Activated T-cell treated with anti-CD3 and anti-CD28 coated beads for 4 hours (primary cell): ENCODE measurements at regions not wholly inside any gene's neighbourhood (a gene's known extent, or its start where the extent isn't known, plus 50 kb on each side); places are given as distances from the start of the nearest gene placed in this dataset.
"Not testable (repeated sequence)": the region's sequence is repeated elsewhere in the genome, so short reads cannot be mapped to it uniquely, and the experiment has no call there.

ENCODE experiments used
- DNase-seq: peaks from one replicate; pipeline ENCODE4 v3.0.0-alpha.2; 2020

- no peak for DNase-seq
These were observed 1037.8 kb downstream of the NR2F1-AS1 start for GRCh38 chr5:92543201-92543600.

- not testable (repeated sequence) for DNase-seq
These were observed 1039.0 kb downstream of the NR2F1-AS1 start for GRCh38 chr5:92542017-92542416.

GRCh38 chr5:92527311-92528078 is 1053.5 kb downstream of the NR2F1-AS1 start:
- no peak for DNase-seq

- no peak for DNase-seq
These were observed 1055.9 kb downstream of the NR2F1-AS1 start for GRCh38 chr5:92525131-92525530.

- DNase-seq: no peak
These were observed 1061.0 kb downstream of the NR2F1-AS1 start for GRCh38 chr5:92519811-92520632.

- DNase-seq: no peak
These were observed 1062.6 kb downstream of the NR2F1-AS1 start for GRCh38 chr5:92518318-92518904.

GRCh38 chr5:92514896-92515295 is 1066.1 kb downstream of the NR2F1-AS1 start:
- DNase-seq: no peak

- no peak for DNase-seq
These were observed 1068.0 kb downstream of the NR2F1-AS1 start for GRCh38 chr5:92513067-92513466.

- no peak for DNase-seq
These were observed 1072.7 kb downstream of the NR2F1-AS1 start for GRCh38 chr5:92508271-92508670.

- no peak for DNase-seq
These were observed 1075.1 kb downstream of the NR2F1-AS1 start for GRCh38 chr5:92505925-92506324.

- DNase-seq: no peak
These were observed 1075.9 kb downstream of the NR2F1-AS1 start for GRCh38 chr5:92505145-92505544.

GRCh38 chr5:92504346-92504745 is 1076.7 kb downstream of the NR2F1-AS1 start:
- no peak for DNase-seq

GRCh38 chr5:92500752-92501151 is 1080.3 kb downstream of the NR2F1-AS1 start:
- no peak for DNase-seq

- no peak for DNase-seq
These were observed 1084.5 kb downstream of the NR2F1-AS1 start for GRCh38 chr5:92496545-92496944.

- no peak for DNase-seq
These were observed 1086.5 kb downstream of the NR2F1-AS1 start for GRCh38 chr5:92494508-92494907.

GRCh38 chr5:92492908-92493307 is 1088.1 kb downstream of the NR2F1-AS1 start:
- DNase-seq: no peak

- DNase-seq: no peak
These were observed 1096.5 kb downstream of the NR2F1-AS1 start for GRCh38 chr5:92484484-92484883.

GRCh38 chr5:92472981-92473566 is 1090.0 kb upstream of the ARRDC3 start:
- no peak for DNase-seq

GRCh38 chr5:92471861-92472260 is 1088.7 kb upstream of the ARRDC3 start:
- DNase-seq: no peak

GRCh38 chr5:92470770-92471169 is 1087.7 kb upstream of the ARRDC3 start:
- DNase-seq: no peak

GRCh38 chr5:92468295-92468694 is 1085.2 kb upstream of the ARRDC3 start:
- DNase-seq: no peak

GRCh38 chr5:92467695-92468094 is 1084.6 kb upstream of the ARRDC3 start:
- DNase-seq: no peak

- DNase-seq: no peak
These were observed 1077.4 kb upstream of the ARRDC3 start for GRCh38 chr5:92460505-92460904.
